CD8-positive, alpha-beta memory T cell (primary cell): ENCODE measurements at regions not wholly inside any gene's neighbourhood (a gene's known extent, or its start where the extent isn't known, plus 50 kb on each side); places are given as distances from the start of the nearest gene placed in this dataset.

ENCODE experiments used
- CTCF ChIA-PET: fragments of 350-600 bp; sonication (Branson Sonifier 250); formaldehyde crosslinking; loops from one replicate; lab custom pipeline; 2021; ENCODE audit warnings: antibody characterized with exemption; lab: Charles Lee
- POLR2A ChIA-PET: fragments of 350-600 bp; sonication (Branson Sonifier 250); formaldehyde crosslinking; loops from one replicate; lab custom pipeline; 2021; ENCODE audit warnings: antibody characterized with exemption; lab: Charles Lee
- DNase-seq, 5 donors: peaks; one replicate each; pipeline versions ENCODE4 v3.0.0 to v3.0.0-alpha.2; 2020 to 2022; ENCODE audit warnings: mixed read lengths in 1 of 5
- H3K27ac ChIP-seq: one replicate; pipeline ENCODE4 v1.7.0; 2013; ENCODE audit warnings: low read depth, mild to moderate bottlenecking, low read length, moderate library complexity
- H3K27me3 ChIP-seq: 2 replicates; pipeline ENCODE4 v1.7.0; 2013; ENCODE audit warnings: low read length, mild to moderate bottlenecking; ENCODE audit not compliant: insufficient read depth, poor library complexity, severe bottlenecking
- H3K36me3 ChIP-seq: 2 replicates; pipeline ENCODE4 v1.7.0; 2013; ENCODE audit warnings: mild to moderate bottlenecking, low read length, moderate library complexity; ENCODE audit not compliant: insufficient read depth
- H3K4me1 ChIP-seq: 2 replicates; pipeline ENCODE4 v1.7.0; 2013; ENCODE audit warnings: mild to moderate bottlenecking, low read length, moderate library complexity; ENCODE audit not compliant: insufficient read depth
- H3K4me3 ChIP-seq: 2 replicates; pipeline ENCODE4 v1.7.0; 2013; ENCODE audit warnings: mild to moderate bottlenecking, low read length
- H3K9me3 ChIP-seq: 2 replicates; pipeline ENCODE4 v1.7.0; 2013; ENCODE audit warnings: mild to moderate bottlenecking, low read length
- H3K27ac Mint-ChIP-seq, 8 donors: one replicate each; pipeline ENCODE4 v1.8.0; 2020 to 2021; ENCODE audit warnings: mixed read lengths in 8 of 8, mild to moderate bottlenecking in 6 of 8, inconsistent platforms in 3 of 8, moderate library complexity in 3 of 8
- H3K27me3 Mint-ChIP-seq, 2 donors: one replicate each; pipeline ENCODE4 v1.8.0; 2020 to 2021; ENCODE audit warnings: mixed read lengths in 2 of 2, mild to moderate bottlenecking in 1 of 2, moderate library complexity in 1 of 2
- H3K36me3 Mint-ChIP-seq, 3 donors: one replicate each; pipeline ENCODE4 v1.8.0; 2020 to 2021; ENCODE audit warnings: mixed read lengths in 3 of 3, inconsistent platforms in 1 of 3, mild to moderate bottlenecking in 1 of 3
- H3K4me1 Mint-ChIP-seq, 3 donors: one replicate each; pipeline ENCODE4 v1.8.0; 2020 to 2021; ENCODE audit warnings: mixed read lengths in 3 of 3, inconsistent platforms in 1 of 3, mild to moderate bottlenecking in 1 of 3
- H3K4me3 Mint-ChIP-seq, 7 donors: one replicate each; pipeline ENCODE4 v1.8.0; 2020 to 2021; ENCODE audit warnings: mixed read lengths in 7 of 7, mild to moderate bottlenecking in 6 of 7, moderate library complexity in 4 of 7, inconsistent platforms in 2 of 7
- H3K9me3 Mint-ChIP-seq, 5 donors: one replicate each; pipeline ENCODE4 v1.8.0; 2020 to 2022; ENCODE audit warnings: mixed read lengths in 5 of 5, mild to moderate bottlenecking in 3 of 5, moderate library complexity in 2 of 5, inconsistent platforms in 1 of 5

GRCh38 chr6:95352064-95352795 is 225.1 kb upstream of the MANEA start:
- Histone ChIP-seq H3K4me3 (no peak overlapping the region), H3K36me3 (no peaks in the 10 kb centered on the region), H3K27ac (no peak overlapping the region), H3K27me3 (no peaks in the 10 kb centered on the region), H3K9me3 (no peaks in the 10 kb centered on the region), H3K4me1 (no peaks in the 10 kb centered on the region)
- POLR2A ChIA-PET, result no interaction called here
- H3K27ac Mint-ChIP-seq, result no peak overlapping the region
- CTCF ChIA-PET, result no interaction called here
- no peaks in the 10 kb centered on the region for H3K36me3 Mint-ChIP-seq
- no peaks in the 10 kb centered on the region for H3K27me3 Mint-ChIP-seq
- DNase-seq, result no peak
- H3K4me3 Mint-ChIP-seq, result no peak overlapping the region
- H3K4me1 Mint-ChIP-seq, result no peaks in the 10 kb centered on the region
- peaks cover 0 to 2% (median 0%) of the 10 kb centered on the region in 5 donors for H3K9me3 Mint-ChIP-seq

- Histone ChIP-seq H3K27me3 (no peaks in the 10 kb centered on the region), H3K4me3 (no peak overlapping the region), H3K9me3 (no peaks in the 10 kb centered on the region), H3K4me1 (no peaks in the 10 kb centered on the region), H3K36me3 (no peaks in the 10 kb centered on the region), H3K27ac (no peak overlapping the region)
- Mint-ChIP-seq H3K4me1 (no peaks in the 10 kb centered on the region), H3K27me3 (no peaks in the 10 kb centered on the region), H3K36me3 (no peaks in the 10 kb centered on the region), H3K4me3 (no peak overlapping the region), H3K9me3 (peaks cover 0 to 2% (median 0%) of the 10 kb centered on the region in 5 donors), H3K27ac (no peak overlapping the region)
- CTCF ChIA-PET, result no interaction called here
- POLR2A ChIA-PET, result no interaction called here
- DNase-seq, result no peak
Observed at GRCh38 chr6:95354551-95354950, 222.8 kb upstream of the MANEA start.

GRCh38 chr6:95357380-95358020 is 219.8 kb upstream of the MANEA start:
- Mint-ChIP-seq H3K4me3 (no peak overlapping the region), H3K4me1 (no peaks in the 10 kb centered on the region), H3K27me3 (no peaks in the 10 kb centered on the region), H3K27ac (no peak overlapping the region), H3K9me3 (peaks cover 0 to 2% (median 0%) of the 10 kb centered on the region in 5 donors), H3K36me3 (no peaks in the 10 kb centered on the region)
- H3K4me1 ChIP-seq, result no peaks in the 10 kb centered on the region
- no peak for DNase-seq
- ChIA-PET CTCF (no interaction called here), POLR2A (no interaction called here)
- no peak overlapping the region for H3K4me3 ChIP-seq
- no peaks in the 10 kb centered on the region for H3K27me3 ChIP-seq
- no peaks in the 10 kb centered on the region for H3K36me3 ChIP-seq
- H3K27ac ChIP-seq, result no peak overlapping the region
- H3K9me3 ChIP-seq, result no peaks in the 10 kb centered on the region

GRCh38 chr6:95364016-95364604 is 213.2 kb upstream of the MANEA start:
- no peaks in the 10 kb centered on the region for H3K4me1 ChIP-seq
- Mint-ChIP-seq H3K36me3 (no peaks in the 10 kb centered on the region), H3K4me1 (no peaks in the 10 kb centered on the region), H3K27ac (no peak overlapping the region), H3K9me3 (no peaks in the 10 kb centered on the region), H3K27me3 (no peaks in the 10 kb centered on the region), H3K4me3 (no peak overlapping the region)
- ChIA-PET POLR2A (no interaction called here), CTCF (no interaction called here)
- H3K4me3 ChIP-seq, result no peak overlapping the region
- DNase-seq, result no peak
- H3K9me3 ChIP-seq, result no peaks in the 10 kb centered on the region
- no peak overlapping the region for H3K27ac ChIP-seq
- H3K27me3 ChIP-seq, result no peaks in the 10 kb centered on the region
- no peaks in the 10 kb centered on the region for H3K36me3 ChIP-seq

GRCh38 chr6:95365454-95365853 is 211.9 kb upstream of the MANEA start:
- no peaks in the 10 kb centered on the region for H3K4me1 ChIP-seq
- Mint-ChIP-seq H3K27me3 (no peaks in the 10 kb centered on the region), H3K36me3 (no peaks in the 10 kb centered on the region), H3K9me3 (no peaks in the 10 kb centered on the region), H3K4me1 (no peaks in the 10 kb centered on the region), H3K4me3 (no peak overlapping the region), H3K27ac (no peak overlapping the region)
- POLR2A ChIA-PET, result no interaction called here
- no peaks in the 10 kb centered on the region for H3K9me3 ChIP-seq
- H3K27me3 ChIP-seq, result no peaks in the 10 kb centered on the region
- CTCF ChIA-PET, result no interaction called here
- DNase-seq, result no peak
- H3K4me3 ChIP-seq, result no peak overlapping the region
- H3K36me3 ChIP-seq, result no peaks in the 10 kb centered on the region
- H3K27ac ChIP-seq, result no peak overlapping the region

GRCh38 chr6:95366414-95366813 is 210.9 kb upstream of the MANEA start:
- no peaks in the 10 kb centered on the region for H3K4me1 ChIP-seq
- H3K27me3 ChIP-seq, result no peaks in the 10 kb centered on the region
- H3K27me3 Mint-ChIP-seq, result no peaks in the 10 kb centered on the region
- no peaks in the 10 kb centered on the region for H3K36me3 ChIP-seq
- H3K36me3 Mint-ChIP-seq, result no peaks in the 10 kb centered on the region
- H3K4me1 Mint-ChIP-seq, result no peaks in the 10 kb centered on the region
- no peak overlapping the region for H3K27ac Mint-ChIP-seq
- H3K27ac ChIP-seq, result no peak overlapping the region
- ChIA-PET POLR2A (no interaction called here), CTCF (no interaction called here)
- no peak for DNase-seq
- H3K4me3 ChIP-seq, result no peak overlapping the region
- no peak overlapping the region for H3K4me3 Mint-ChIP-seq
- no peaks in the 10 kb centered on the region for H3K9me3 Mint-ChIP-seq
- no peaks in the 10 kb centered on the region for H3K9me3 ChIP-seq

GRCh38 chr6:95383878-95384277 is 193.5 kb upstream of the MANEA start:
- Mint-ChIP-seq H3K27me3 (peaks cover 0 to 2% of the 10 kb centered on the region in 2 donors), H3K4me3 (no peak overlapping the region), H3K9me3 (peaks cover 0 to 18% (median 3%) of the 10 kb centered on the region in 5 donors), H3K27ac (no peak overlapping the region), H3K4me1 (no peaks in the 10 kb centered on the region), H3K36me3 (no peaks in the 10 kb centered on the region)
- Histone ChIP-seq H3K27ac (no peak overlapping the region), H3K4me1 (no peaks in the 10 kb centered on the region), H3K9me3 (no peaks in the 10 kb centered on the region), H3K4me3 (no peak overlapping the region), H3K36me3 (no peaks in the 10 kb centered on the region), H3K27me3 (no peaks in the 10 kb centered on the region)
- ChIA-PET POLR2A (no interaction called here), CTCF (no interaction called here)
- DNase-seq, result no peak

GRCh38 chr6:95384988-95385387 is 192.3 kb upstream of the MANEA start:
- Histone ChIP-seq H3K27ac (no peak overlapping the region), H3K4me1 (no peaks in the 10 kb centered on the region), H3K9me3 (no peaks in the 10 kb centered on the region), H3K36me3 (no peaks in the 10 kb centered on the region), H3K27me3 (no peaks in the 10 kb centered on the region), H3K4me3 (no peak overlapping the region)
- H3K4me1 Mint-ChIP-seq, result no peaks in the 10 kb centered on the region
- peaks cover 0 to 7% (median 1%) of the 10 kb centered on the region in 5 donors for H3K9me3 Mint-ChIP-seq
- DNase-seq, result no peak
- H3K27me3 Mint-ChIP-seq, result no peaks in the 10 kb centered on the region
- H3K4me3 Mint-ChIP-seq, result no peak overlapping the region
- ChIA-PET POLR2A (no interaction called here), CTCF (no interaction called here)
- H3K36me3 Mint-ChIP-seq, result no peaks in the 10 kb centered on the region
- no peak overlapping the region for H3K27ac Mint-ChIP-seq
